SK-N-MC (cell line): ENCODE measurements at regions not wholly inside any gene's neighbourhood (a gene's known extent, or its start where the extent isn't known, plus 50 kb on each side); places are given as distances from the start of the nearest gene placed in this dataset.

Source experiments
- DNase-seq: peaks from one replicate; pipeline ENCODE4 v3.0.0-alpha.2; 2011; ENCODE audit warnings: low read depth, low spot score
- H3K27ac ChIP-seq: fragments of 200-600 bp; sonication (generic); 2 replicates; pipeline ENCODE4 v1.5.1; 2016; ENCODE audit warnings: mixed run types
- H3K36me3 ChIP-seq: fragments of 200-600 bp; sonication (generic); 2 replicates; pipeline ENCODE4 v1.6.1; 2017; ENCODE audit warnings: antibody characterized with exemption, low read length, mixed read lengths; ENCODE audit not compliant: insufficient read depth
- H3K4me3 ChIP-seq: fragments of 200-600 bp; sonication (generic); 2 replicates; pipeline ENCODE4 v1.5.1; 2016
- H3K9ac ChIP-seq: fragments of 200-600 bp; sonication (generic); 2 replicates; pipeline ENCODE4 v1.8.0; 2017; ENCODE audit warnings: mixed run types, mixed read lengths; ENCODE audit not compliant: insufficient read length
- H3K9me3 ChIP-seq: fragments of 200-600 bp; sonication (generic); 2 replicates; pipeline ENCODE4 v1.6.1; 2017; ENCODE audit warnings: low read depth, mild to moderate bottlenecking, antibody characterized with exemption, low read length, moderate library complexity, mixed read lengths
- EZH2 ChIP-seq: fragments of 200-600 bp; sonication (generic); IDR thresholded peaks from one replicate; pipeline ENCODE4 v1.6.1; 2017; ENCODE audit warnings: antibody characterized with exemption
- FOXP2 ChIP-seq: optimal IDR thresholded peaks from 2 replicates; pipeline ENCODE3; 2011; ENCODE audit warnings: mild to moderate bottlenecking, moderate library complexity; ENCODE audit not compliant: insufficient read depth; ENCODE audit errors: extremely low read length, control extremely low read depth
- POLR2AphosphoS5 ChIP-seq: IDR thresholded peaks from 2 replicates; pipeline ENCODE4 v1.6.1; 2012; ENCODE audit warnings: mild to moderate bottlenecking, low read depth, low read length, borderline replicate concordance

DNA sequence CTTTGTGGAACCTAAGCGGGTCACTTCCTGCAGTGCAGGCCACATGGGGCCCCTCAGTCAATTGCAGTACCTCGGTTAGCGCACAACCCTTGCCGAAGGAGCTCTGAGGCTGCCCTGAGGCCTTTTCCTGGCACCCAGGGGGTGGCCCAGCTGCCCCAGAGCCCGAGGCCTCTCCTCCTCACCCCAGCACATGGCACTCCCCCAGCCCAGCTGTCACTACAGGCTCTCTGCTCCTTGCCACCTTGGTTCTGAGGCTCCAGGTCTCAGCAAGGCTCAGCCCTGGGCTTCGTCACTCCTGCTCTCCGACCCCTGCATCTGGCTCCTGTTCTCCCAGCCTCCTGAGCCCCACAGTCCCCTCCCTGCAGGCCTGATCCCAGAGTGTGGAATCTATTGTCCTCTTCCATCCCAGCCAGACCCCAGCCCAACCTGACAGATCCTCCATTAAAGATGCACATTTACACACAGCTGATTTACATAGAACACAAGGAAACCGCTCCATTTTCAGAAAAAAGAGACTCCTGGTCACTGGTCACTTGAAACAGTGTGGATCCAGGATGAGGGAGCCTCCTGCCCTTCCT, 192.8 kb upstream of the POU3F1 start:
- DNase-seq: no peak
- Histone ChIP-seq H3K27ac (no peak overlapping the region), H3K9ac (no peak overlapping the region), H3K36me3 (no peaks in the 10 kb centered on the region), H3K9me3 (no peaks in the 10 kb centered on the region), H3K4me3 (no peak overlapping the region)
- TF ChIP-seq EZH2: no peak
- TF ChIP-seq FOXP2: no peak
- TF ChIP-seq POLR2AphosphoS5: no peak

DNA sequence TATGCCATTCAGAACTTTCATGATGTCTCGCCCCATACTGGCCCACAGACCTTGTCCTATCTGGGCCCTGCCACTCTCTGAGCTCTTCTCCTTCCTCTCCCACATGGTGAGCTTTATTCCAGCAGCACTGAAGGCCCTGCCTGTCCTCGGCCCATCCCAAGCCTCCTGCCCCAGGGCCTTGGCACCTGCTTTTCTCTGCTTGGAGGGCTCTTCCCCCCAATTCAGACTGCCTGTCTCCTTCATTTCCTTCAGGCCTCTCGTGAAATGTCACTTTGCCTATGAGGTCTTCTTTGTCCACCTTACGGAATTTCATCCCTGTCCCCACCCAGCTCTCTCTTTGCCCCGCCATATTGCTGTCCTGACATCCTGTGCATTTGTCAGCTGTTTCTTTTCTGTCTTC, 191.7 kb upstream of the POU3F1 start:
- Histone ChIP-seq H3K4me3 (no peak overlapping the region), H3K9ac (no peak overlapping the region)
- TF ChIP-seq POLR2AphosphoS5: no peak

DNA sequence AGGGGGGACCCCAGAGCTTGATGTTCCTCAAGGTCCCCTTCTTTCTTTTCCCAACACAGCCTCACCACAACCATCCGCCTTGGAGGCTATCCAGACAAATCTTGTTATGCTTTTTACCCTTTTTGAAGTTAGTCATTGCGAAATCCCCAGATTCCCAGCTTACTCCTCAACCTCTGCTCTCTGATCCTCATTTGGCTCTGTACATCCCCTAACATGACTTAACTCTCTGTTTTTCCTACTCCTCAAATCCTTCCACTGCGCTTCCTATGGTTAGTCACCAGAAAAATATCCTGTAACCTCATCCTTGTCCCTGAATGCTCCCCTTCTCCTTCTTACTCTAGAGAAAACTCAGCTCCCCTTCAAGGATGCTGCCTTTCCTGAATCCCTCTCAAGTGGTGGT, 189.1 kb upstream of the POU3F1 start:
- Histone ChIP-seq H3K9me3 (no peaks in the 10 kb centered on the region), H3K36me3 (no peaks in the 10 kb centered on the region), H3K27ac (no peak overlapping the region), H3K9ac (no peak overlapping the region), H3K4me3 (no peak overlapping the region)
- TF ChIP-seq FOXP2 (no peak), POLR2AphosphoS5 (no peak)
- DNase-seq: no peak

More for the DNA sequence above, 191.7 kb upstream of the POU3F1 start:
- Histone ChIP-seq H3K9me3 (no peaks in the 10 kb centered on the region), H3K27ac (no peak overlapping the region), H3K36me3 (no peaks in the 10 kb centered on the region)
- no peak for DNase-seq

DNA sequence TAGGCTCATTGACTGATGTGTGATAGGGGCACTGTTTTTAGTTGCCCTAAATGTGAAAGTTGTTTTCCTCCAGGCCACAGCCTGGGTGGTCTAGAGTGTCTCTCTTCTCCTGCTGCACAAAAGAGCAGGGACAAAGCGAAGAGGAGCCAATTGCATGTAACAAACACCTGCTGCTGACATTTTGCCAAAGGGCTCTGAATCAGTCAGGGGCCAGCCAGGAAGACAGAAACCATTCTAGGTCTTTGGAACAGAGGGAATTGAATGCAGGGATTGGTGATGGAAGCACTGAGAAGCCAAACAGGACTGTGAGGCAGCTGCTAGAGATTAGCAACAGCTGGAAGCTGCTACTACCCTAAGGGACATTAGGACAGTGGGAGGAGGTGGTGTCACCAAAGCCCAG, 185.3 kb upstream of the POU3F1 start:
- DNase-seq: no peak
- H3K4me3 ChIP-seq: no peak overlapping the region
- H3K9ac ChIP-seq: no peak overlapping the region
- TF ChIP-seq FOXP2 (no peak), EZH2 (no peak), POLR2AphosphoS5 (no peak)
- no peaks in the 10 kb centered on the region for H3K36me3 ChIP-seq
- no peak overlapping the region for H3K27ac ChIP-seq
- no peaks in the 10 kb centered on the region for H3K9me3 ChIP-seq

DNA sequence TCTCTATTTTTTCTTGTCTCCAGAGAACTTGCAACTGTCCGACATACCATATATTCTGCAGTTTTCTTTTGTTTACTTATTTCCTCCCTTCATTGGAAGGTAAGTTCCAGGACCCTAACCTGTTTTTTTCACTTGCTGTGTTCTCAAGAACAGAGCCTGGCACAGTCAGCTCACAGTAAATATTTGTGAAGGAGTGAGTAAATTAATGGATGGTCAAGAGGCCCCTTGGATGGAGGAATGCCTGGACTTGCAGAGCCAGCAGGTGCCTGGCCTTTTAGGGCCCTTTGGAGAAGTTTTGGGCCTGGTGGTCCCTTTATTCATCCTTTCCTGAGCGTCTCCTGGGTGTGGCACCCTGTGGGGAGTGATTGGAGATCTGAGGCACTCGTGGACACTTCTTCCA, 182.1 kb upstream of the POU3F1 start:
- Histone ChIP-seq H3K9ac (no peak overlapping the region), H3K9me3 (no peaks in the 10 kb centered on the region), H3K36me3 (no peaks in the 10 kb centered on the region), H3K27ac (no peak overlapping the region), H3K4me3 (no peak overlapping the region)
- TF ChIP-seq FOXP2 (no peak), EZH2 (no peak), POLR2AphosphoS5 (no peak)
- DNase-seq: no peak

DNA sequence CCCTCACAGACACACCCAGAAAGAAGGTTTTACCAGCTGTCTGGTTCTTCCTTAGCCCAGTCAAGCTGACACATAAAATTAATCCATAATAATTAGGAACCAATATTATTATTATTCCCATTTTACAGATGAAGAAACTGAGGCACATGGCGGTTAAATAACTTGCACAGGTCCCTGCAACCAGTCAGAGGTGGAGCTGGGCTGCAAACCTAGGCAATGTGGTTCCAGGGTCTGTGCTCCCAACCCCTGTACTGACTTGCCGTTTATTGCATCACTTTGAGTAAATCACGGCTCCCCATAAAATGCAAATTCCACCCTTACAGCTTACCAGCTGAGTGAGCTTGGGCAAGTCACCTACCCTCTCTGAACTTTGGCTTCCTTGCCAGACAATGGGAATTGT, 179.2 kb upstream of the POU3F1 start:
- Histone ChIP-seq H3K4me3 (no peak overlapping the region), H3K27ac (no peak overlapping the region), H3K36me3 (no peaks in the 10 kb centered on the region), H3K9ac (no peak overlapping the region), H3K9me3 (no peaks in the 10 kb centered on the region)
- no peak for DNase-seq
- TF ChIP-seq POLR2AphosphoS5 (no peak), EZH2 (no peak), FOXP2 (no peak)

DNA sequence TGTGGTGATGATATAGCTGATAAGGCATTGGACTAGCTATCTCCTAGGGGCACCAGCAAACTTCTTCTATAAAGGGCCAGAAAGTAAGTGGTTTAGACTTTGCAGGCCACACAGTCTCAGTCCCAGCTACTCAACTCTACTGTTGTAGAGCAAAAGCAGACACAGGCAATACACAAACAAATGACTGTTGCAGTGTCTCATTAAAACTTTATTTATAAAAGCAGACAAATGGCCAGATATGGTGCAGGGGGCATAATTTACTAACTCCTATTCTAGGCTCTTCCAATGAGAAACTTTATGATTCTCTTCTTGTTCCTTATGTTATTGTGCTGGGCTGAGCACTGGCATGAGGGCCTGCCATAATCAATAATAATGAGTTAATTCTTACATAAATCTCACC, 176.8 kb upstream of the POU3F1 start:
- TF ChIP-seq FOXP2 (no peak), POLR2AphosphoS5 (no peak), EZH2 (no peak)
- no peak overlapping the region for H3K9ac ChIP-seq
- H3K36me3 ChIP-seq: no peaks in the 10 kb centered on the region
- no peak overlapping the region for H3K4me3 ChIP-seq
- H3K27ac ChIP-seq: no peak overlapping the region
- no peak for DNase-seq
- H3K9me3 ChIP-seq: no peaks in the 10 kb centered on the region

DNA sequence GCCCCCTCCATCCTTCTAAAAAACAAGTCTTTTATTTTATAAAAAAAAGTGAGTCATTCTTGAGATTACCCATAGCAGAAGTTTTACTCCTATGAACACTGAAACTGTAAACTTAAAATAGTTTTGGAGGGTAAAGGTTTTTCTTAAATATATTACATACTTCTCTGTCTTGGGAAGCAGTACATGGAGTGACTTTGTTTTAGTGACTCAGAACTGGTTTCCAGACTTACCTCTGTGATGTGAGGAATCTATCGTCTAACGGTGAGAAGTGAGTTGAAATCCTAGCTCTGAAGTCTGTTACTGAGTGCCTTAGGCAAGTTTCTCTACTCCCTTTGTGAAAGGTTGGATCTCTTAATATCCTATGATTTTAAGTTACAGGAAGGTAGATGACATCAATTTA, 176.3 kb upstream of the POU3F1 start:
- Histone ChIP-seq H3K36me3 (no peaks in the 10 kb centered on the region), H3K9me3 (no peaks in the 10 kb centered on the region), H3K27ac (no peak overlapping the region), H3K9ac (no peak overlapping the region), H3K4me3 (no peak overlapping the region)
- TF ChIP-seq EZH2: no peak
- TF ChIP-seq POLR2AphosphoS5: no peak
- TF ChIP-seq FOXP2: no peak
- no peak for DNase-seq

DNA sequence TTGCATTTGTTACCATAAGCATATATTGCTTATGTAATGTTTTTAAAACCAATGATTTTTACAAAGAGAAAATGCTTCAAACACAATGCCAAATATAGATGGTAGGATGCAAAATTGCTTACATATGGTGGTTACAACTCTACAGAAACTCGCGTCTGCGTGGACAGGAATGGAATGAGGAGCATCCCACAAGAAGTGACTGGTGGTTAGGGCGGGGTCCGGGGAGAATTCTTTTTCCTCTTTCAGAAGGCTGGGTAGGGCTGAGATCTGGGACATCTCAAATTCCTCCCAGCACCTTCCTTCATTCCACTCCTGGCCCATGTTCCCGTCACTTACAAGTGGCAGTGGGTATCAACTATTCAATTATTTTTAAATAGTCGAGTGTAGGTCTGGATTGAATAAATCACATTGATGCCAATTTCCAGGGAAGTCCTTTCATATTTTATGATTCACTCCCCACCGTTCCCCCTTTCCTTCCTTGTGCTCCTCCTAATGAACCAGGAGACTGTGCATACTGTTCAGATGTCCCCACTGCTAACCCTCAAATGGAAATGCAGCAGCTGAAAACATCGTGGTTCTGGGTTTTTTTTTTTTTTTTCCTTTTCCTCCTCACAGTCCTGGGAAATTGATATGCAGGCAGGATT, 174.5 kb upstream of the POU3F1 start:
- no peaks in the 10 kb centered on the region for H3K9me3 ChIP-seq
- no peak for DNase-seq
- H3K36me3 ChIP-seq: no peaks in the 10 kb centered on the region
- no peak overlapping the region for H3K27ac ChIP-seq
- no peak overlapping the region for H3K9ac ChIP-seq
- no peak for TF ChIP-seq POLR2AphosphoS5
- no peak overlapping the region for H3K4me3 ChIP-seq
